GM10266 (cell line): ENCODE measurements at regions not wholly inside any gene's neighbourhood (a gene's known extent, or its start where the extent isn't known, plus 50 kb on each side); places are given as distances from the start of the nearest gene placed in this dataset.

Source experiments
- DNase-seq: peaks from one replicate; pipeline ENCODE4 v3.0.0; 2012; ENCODE audit errors: extremely low spot score
- TF ChIP-seq, protein P1 (sequence below): IDR thresholded peaks from 2 replicates; pipeline ENCODE4 v1.5.1; 2012; ENCODE audit warnings: mild to moderate bottlenecking, low read depth; ENCODE audit not compliant: control insufficient read depth, insufficient read depth; ENCODE audit errors: missing control alignments

DNA sequence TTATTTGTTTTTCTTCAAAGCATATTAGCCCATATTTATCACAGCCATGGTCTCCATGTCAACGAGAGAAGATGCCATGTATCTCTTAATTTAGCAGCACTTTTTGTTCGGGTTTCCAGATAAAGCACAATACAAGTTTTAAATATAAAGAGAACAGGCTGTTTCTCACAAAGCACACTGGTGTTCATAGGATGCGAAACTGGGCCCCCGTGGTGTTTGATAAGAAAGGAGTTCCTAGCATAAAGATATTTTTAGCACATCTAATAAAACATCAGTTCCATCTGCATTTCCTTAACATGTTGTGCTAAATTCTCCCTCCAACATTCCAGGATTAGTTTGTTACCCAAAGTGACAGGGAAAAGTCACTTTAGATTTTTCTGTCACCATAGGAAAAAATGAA lies 72.4 kb upstream of the EDNRB start:
- TF ChIP-seq, protein P1, sequence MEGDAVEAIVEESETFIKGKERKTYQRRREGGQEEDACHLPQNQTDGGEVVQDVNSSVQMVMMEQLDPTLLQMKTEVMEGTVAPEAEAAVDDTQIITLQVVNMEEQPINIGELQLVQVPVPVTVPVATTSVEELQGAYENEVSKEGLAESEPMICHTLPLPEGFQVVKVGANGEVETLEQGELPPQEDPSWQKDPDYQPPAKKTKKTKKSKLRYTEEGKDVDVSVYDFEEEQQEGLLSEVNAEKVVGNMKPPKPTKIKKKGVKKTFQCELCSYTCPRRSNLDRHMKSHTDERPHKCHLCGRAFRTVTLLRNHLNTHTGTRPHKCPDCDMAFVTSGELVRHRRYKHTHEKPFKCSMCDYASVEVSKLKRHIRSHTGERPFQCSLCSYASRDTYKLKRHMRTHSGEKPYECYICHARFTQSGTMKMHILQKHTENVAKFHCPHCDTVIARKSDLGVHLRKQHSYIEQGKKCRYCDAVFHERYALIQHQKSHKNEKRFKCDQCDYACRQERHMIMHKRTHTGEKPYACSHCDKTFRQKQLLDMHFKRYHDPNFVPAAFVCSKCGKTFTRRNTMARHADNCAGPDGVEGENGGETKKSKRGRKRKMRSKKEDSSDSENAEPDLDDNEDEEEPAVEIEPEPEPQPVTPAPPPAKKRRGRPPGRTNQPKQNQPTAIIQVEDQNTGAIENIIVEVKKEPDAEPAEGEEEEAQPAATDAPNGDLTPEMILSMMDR = no peak

GRCh38 chr13:77989281-77989680 lies 70.7 kb upstream of the EDNRB start:
- no peak for DNase-seq

More for the DNA sequence above, 72.4 kb upstream of the EDNRB start:
- no peak for DNase-seq

DNA sequence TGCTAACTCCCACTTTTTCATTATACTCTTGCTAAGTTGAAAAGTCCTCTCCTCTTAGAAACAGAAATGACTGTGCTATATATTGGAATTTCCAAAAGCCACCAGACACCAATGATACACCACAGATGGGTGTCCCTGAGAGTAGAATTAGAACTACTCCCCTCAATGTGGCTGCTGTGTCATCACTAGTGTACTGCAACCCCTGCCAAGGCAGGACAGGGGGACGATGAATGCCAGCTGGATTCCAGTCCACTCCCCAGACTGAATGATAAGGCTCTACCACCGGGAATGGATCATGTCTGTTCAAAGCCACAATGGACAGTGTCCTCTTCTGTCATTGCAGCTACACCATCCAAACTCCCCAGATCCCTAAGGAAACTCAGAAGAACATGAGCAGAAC lies 69.7 kb upstream of the EDNRB start:
- DNase-seq = no peak
- TF ChIP-seq, protein P1 = no peak

More at GRCh38 chr13:77989281-77989680, 70.7 kb upstream of the EDNRB start:
- TF ChIP-seq, protein P1 = no peak

GRCh38 chr13:77986713-77987112 lies 68.1 kb upstream of the EDNRB start:
- DNase-seq = no peak
- TF ChIP-seq, protein P1 = no peak

DNA sequence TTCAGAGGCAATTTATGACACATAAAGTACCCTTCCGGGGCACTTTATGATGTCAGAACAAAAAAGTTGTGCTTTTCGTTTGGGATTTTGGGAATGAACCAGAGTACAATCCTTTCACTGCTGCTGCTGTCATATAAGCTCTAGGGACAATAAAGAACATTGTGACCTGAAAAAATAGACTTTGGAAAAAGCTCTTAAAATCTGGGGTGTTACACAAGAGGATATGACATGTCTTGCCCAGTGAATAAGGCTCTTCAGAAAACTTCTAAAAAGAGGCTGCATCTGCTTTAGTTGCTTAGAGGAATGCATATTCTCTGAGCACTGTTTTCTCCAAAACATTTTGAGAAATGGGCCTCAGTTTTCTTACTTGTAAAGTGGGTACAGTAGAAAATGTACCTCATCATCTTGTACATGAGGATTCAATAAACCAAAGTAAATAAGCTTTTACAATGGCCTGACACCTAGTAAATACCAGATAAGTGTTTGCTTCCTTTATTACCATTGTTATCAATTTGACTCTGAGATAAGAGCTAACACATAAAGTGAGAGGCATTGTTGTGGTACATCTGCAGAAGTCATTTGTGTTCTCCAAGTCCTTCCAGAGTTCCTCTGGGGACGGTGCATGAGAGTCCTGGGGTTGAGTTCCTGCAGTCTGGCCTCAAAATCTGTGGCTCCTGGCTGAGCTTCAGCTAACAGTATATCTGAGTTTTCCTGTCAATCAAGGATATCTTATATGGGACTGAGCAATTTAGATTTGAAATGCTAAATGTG lies 67.4 kb upstream of the EDNRB start:
- TF ChIP-seq, protein P1 = no peak
- no peak for DNase-seq

DNA sequence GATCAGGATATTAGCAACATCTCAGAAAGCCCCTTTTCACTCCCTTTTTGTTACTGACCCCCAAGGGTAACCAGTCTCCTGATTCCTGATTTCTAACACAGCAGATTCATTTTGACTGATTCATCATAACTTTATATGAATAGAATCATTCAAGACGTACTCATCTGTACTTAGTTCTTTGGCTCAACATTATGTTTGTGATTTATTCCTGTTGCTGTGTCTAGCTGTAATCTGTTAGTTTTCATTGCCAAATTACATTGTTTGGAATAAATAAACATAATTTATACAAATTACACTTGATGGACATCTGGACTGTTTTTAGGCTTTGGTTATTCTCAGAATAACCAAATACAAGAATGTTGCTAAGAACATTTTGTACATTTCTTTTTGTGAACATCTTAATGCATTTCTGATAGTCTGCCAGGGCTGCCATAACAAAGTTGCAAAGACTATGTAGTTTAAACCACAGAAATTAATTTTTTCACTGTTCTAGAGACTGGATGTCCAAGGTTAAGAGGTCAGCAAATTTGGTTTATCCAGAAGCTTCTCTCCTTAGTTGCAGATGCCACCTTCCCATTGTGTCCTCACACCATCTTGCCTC lies 62.8 kb upstream of the EDNRB start:
- TF ChIP-seq, protein P1 = no peak
- no peak for DNase-seq

DNA sequence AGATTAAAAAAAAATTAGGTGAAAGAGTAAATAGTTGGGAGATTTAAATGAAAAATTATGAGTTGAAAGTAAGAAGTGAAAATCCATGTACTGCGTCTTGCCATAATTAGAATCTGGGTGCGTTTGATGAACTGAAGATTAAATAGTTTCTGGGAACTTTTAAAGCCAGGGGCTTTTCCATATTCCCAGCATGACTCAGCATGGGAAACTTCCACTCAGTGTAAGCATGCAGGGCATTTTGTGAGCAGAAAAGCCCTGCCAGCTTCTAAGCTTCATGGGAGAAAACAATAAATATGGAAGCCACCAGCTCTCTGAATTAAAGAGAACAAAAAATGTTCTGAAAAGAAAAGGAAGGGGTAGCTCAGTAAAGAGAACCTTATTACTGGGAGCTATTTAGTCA lies 62.0 kb upstream of the EDNRB start:
- TF ChIP-seq, protein P1 = no peak
- no peak for DNase-seq
